Stimulated activated CD4-positive, alpha-beta T cell treated with anti-CD3 and anti-CD28 coated beads, Interleukin-4, amount 100 ng/mL, for 24 hours (primary cell): ENCODE measurements at regions not wholly inside any gene's neighbourhood (a gene's known extent, or its start where the extent isn't known, plus 50 kb on each side); places are given as distances from the start of the nearest gene placed in this dataset.
"Not testable (repeated sequence)": the region's sequence is repeated elsewhere in the genome, so short reads cannot be mapped to it uniquely, and the experiment has no call there.

ENCODE experiments used
- DNase-seq: peaks from one replicate; pipeline ENCODE4 v3.0.0-alpha.2; 2020

GRCh38 chr18:57953883-57954282 is 90.1 kb upstream of the NEDD4L start:
- no peak for DNase-seq

GRCh38 chr18:57951999-57952774 is 91.8 kb upstream of the NEDD4L start:
- no peak for DNase-seq

- DNase-seq, result no peak
Observed at GRCh38 chr18:57951117-57951796, 92.8 kb upstream of the NEDD4L start.

GRCh38 chr18:57950542-57950941 is 93.5 kb upstream of the NEDD4L start:
- DNase-seq, result no peak

- not testable (repeated sequence) for DNase-seq
Observed at GRCh38 chr18:57949335-57949734, 94.7 kb upstream of the NEDD4L start.

GRCh38 chr18:57947117-57947516 is 96.9 kb upstream of the NEDD4L start:
- no peak for DNase-seq

- DNase-seq, result no peak
Observed at GRCh38 chr18:57943723-57944122, 100.3 kb upstream of the NEDD4L start.

GRCh38 chr18:57942493-57942892 is 101.5 kb upstream of the NEDD4L start:
- no peak for DNase-seq

- DNase-seq, result no peak
Observed at GRCh38 chr18:57941841-57942489, 102.1 kb upstream of the NEDD4L start.

GRCh38 chr18:57940166-57940660 is 103.8 kb upstream of the NEDD4L start:
- no peak for DNase-seq

- DNase-seq, result not testable (repeated sequence)
Observed at GRCh38 chr18:57934375-57934774, 109.7 kb upstream of the NEDD4L start.

- DNase-seq, result no peak
Observed at GRCh38 chr18:57931038-57931437, 113.0 kb upstream of the NEDD4L start.

GRCh38 chr18:57930476-57930875 is 113.5 kb upstream of the NEDD4L start:
- DNase-seq, result no peak

- no peak for DNase-seq
Observed at GRCh38 chr18:57929922-57930321, 114.1 kb upstream of the NEDD4L start.

GRCh38 chr18:57928466-57928865 is 115.6 kb upstream of the NEDD4L start:
- DNase-seq, result no peak

- no peak for DNase-seq
Observed at GRCh38 chr18:57927511-57927910, 116.5 kb upstream of the NEDD4L start.

GRCh38 chr18:57925706-57926105 is 118.3 kb upstream of the NEDD4L start:
- no peak for DNase-seq

GRCh38 chr18:57923611-57924010 is 120.4 kb upstream of the NEDD4L start:
- DNase-seq, result no peak

GRCh38 chr18:57922885-57923284 is 119.8 kb upstream of the ATP8B1 start:
- no peak for DNase-seq

GRCh38 chr18:57921708-57922107 is 118.6 kb upstream of the ATP8B1 start:
- no peak for DNase-seq

- no peak for DNase-seq
Observed at GRCh38 chr18:57920036-57920435, 116.9 kb upstream of the ATP8B1 start.

GRCh38 chr18:57918601-57919000 is 115.5 kb upstream of the ATP8B1 start:
- no peak for DNase-seq

GRCh38 chr18:57916684-57917083 is 113.6 kb upstream of the ATP8B1 start:
- DNase-seq, result no peak
